GM12878 (cell line): ENCODE measurements at regions not wholly inside any gene's neighbourhood (a gene's known extent, or its start where the extent isn't known, plus 50 kb on each side); places are given as distances from the start of the nearest gene placed in this dataset.

ENCODE experiments used
- ELK1 ChIP-seq: IDR thresholded peaks from 2 replicates; pipeline ENCODE4 v1.6.1; 2012; ENCODE audit warnings: low read depth, low read length, improper control_type of control experiment
- NFYB ChIP-seq: IDR thresholded peaks from 2 replicates; pipeline ENCODE4 v1.6.1; 2011; ENCODE audit warnings: low read depth, mild to moderate bottlenecking, low read length, improper control_type of control experiment, moderate library complexity; ENCODE audit not compliant: insufficient read depth
- NRF1 ChIP-seq: conservative IDR thresholded peaks from 2 replicates; pipeline ENCODE4 v1.6.1; 2011; ENCODE audit warnings: mild to moderate bottlenecking, low read depth, low read length, improper control_type of control experiment
- POLR2AphosphoS2 ChIP-seq: IDR thresholded peaks from 2 replicates; pipeline ENCODE4 v1.6.1; 2011; ENCODE audit warnings: low read depth, mild to moderate bottlenecking, low read length, improper control_type of control experiment, moderate library complexity
- POU2F2 ChIP-seq: IDR thresholded peaks from 3 replicates; pipeline ENCODE4 v1.6.1; 2011; ENCODE audit warnings: low read depth, mild to moderate bottlenecking, low read length, borderline replicate concordance
- PRDM15 ChIP-seq: fragments of 450-650 bp; formaldehyde crosslinking; IDR thresholded peaks from 2 replicates; pipeline ENCODE4 v1.4.0; 2020; ENCODE audit warnings: mild to moderate bottlenecking, moderate library complexity
- RBBP5 ChIP-seq: fragments of 200-600 bp; sonication (generic); conservative IDR thresholded peaks from 2 replicates; pipeline ENCODE4 v1.6.1; 2016
- ZBTB11 ChIP-seq: fragments of 450-650 bp; formaldehyde crosslinking; IDR thresholded peaks from 2 replicates; pipeline ENCODE4 v1.5.0; 2022; ENCODE audit warnings: mild to moderate bottlenecking, missing genetic modification characterization

GRCh38 chr14:96710060-96710666 is 87.0 kb upstream of the VRK1 start (continued):
- TF ChIP-seq PRDM15 (CRISPR knock-in tag) (no peak), NRF1 (no peak), ZBTB11 (no peak), NFYB (no peak), POU2F2 (no peak), POLR2AphosphoS2 (no peak), RBBP5 (no peak), ELK1 (no peak)
